GM23338 (cell line): ENCODE measurements at regions not wholly inside any gene's neighbourhood (a gene's known extent, or its start where the extent isn't known, plus 50 kb on each side); places are given as distances from the start of the nearest gene placed in this dataset.

ENCODE experiments used
- ATAC-seq: fragments of 200-7000 bp; cut with Tn5 transposase; 3 replicates; pipeline ENCODE4 v1.9.1; 2020
- DNase-seq: peaks from one replicate; pipeline ENCODE4 v3.0.0-alpha.2; 2015; ENCODE audit warnings: low spot score
- H2AFZ ChIP-seq: fragments of 200-600 bp; sonication (generic); 2 replicates; pipeline ENCODE4 v1.8.0; 2016; ENCODE audit warnings: antibody characterized with exemption, mild to moderate bottlenecking, moderate library complexity
- H3F3A ChIP-seq: fragments of 200-600 bp; sonication (generic); replicated peaks from 2 replicates; pipeline ENCODE4 v1.8.0; 2017; ENCODE audit warnings: antibody characterized with exemption, mixed run types, low read depth
- H3K27ac ChIP-seq: fragments of 200-600 bp; sonication (generic); 2 replicates; pipeline ENCODE4 v1.6.1; 2016; ENCODE audit warnings: low read depth
- H3K27me3 ChIP-seq: fragments of 200-600 bp; sonication (generic); 2 replicates; pipeline ENCODE4 v1.8.0; 2016; ENCODE audit warnings: mild to moderate bottlenecking, mixed run types, moderate library complexity; ENCODE audit not compliant: insufficient read depth
- H3K36me3 ChIP-seq: fragments of 200-600 bp; sonication (generic); 2 replicates; pipeline ENCODE4 v1.8.0; 2016; ENCODE audit warnings: mild to moderate bottlenecking; ENCODE audit not compliant: insufficient read depth
- H3K4me1 ChIP-seq: fragments of 200-600 bp; sonication (generic); 2 replicates; pipeline ENCODE4 v1.8.0; 2016; ENCODE audit warnings: mild to moderate bottlenecking, moderate library complexity; ENCODE audit not compliant: insufficient read depth
- H3K4me2 ChIP-seq: fragments of 200-600 bp; sonication (generic); 2 replicates; pipeline ENCODE4 v1.7.1; 2017; ENCODE audit warnings: mixed run types
- H3K4me3 ChIP-seq: fragments of 200-600 bp; sonication (generic); 2 replicates; pipeline ENCODE4 v1.6.1; 2016; ENCODE audit warnings: mixed run types
- H3K79me2 ChIP-seq: fragments of 200-600 bp; sonication (generic); replicated peaks from 2 replicates; pipeline ENCODE4 v1.8.0; 2017; ENCODE audit warnings: mild to moderate bottlenecking; ENCODE audit not compliant: insufficient read depth
- H3K9me2 ChIP-seq: fragments of 200-600 bp; sonication (generic); 2 replicates; pipeline ENCODE4 v1.8.0; 2017; ENCODE audit not compliant: insufficient read depth
- H4K20me1 ChIP-seq: fragments of 200-600 bp; sonication (generic); replicated peaks from 2 replicates; pipeline ENCODE4 v1.8.0; 2017; ENCODE audit warnings: mild to moderate bottlenecking; ENCODE audit not compliant: insufficient read depth
- H3K27ac Mint-ChIP-seq: 2 replicates; pipeline ENCODE4 v1.8.0; 2020; ENCODE audit warnings: inconsistent platforms, mild to moderate bottlenecking, moderate library complexity, mixed read lengths
- H3K27me3 Mint-ChIP-seq: 3 replicates; pipeline ENCODE4 v1.8.0; 2022; ENCODE audit warnings: low read depth, mild to moderate bottlenecking, moderate library complexity, mixed read lengths, inconsistent platforms; ENCODE audit not compliant: insufficient read depth, poor library complexity
- H3K36me3 Mint-ChIP-seq: 3 replicates; pipeline ENCODE4 v1.8.0; 2021; ENCODE audit warnings: low read depth, mild to moderate bottlenecking, inconsistent platforms, moderate library complexity, mixed read lengths
- H3K4me1 Mint-ChIP-seq: 3 replicates; pipeline ENCODE4 v1.8.0; 2020; ENCODE audit warnings: mild to moderate bottlenecking, inconsistent platforms, mixed read lengths
- H3K4me3 Mint-ChIP-seq: 3 replicates; pipeline ENCODE4 v1.8.0; 2021; ENCODE audit warnings: moderate library complexity, mild to moderate bottlenecking, inconsistent platforms, mixed read lengths
- H3K9me3 Mint-ChIP-seq: 3 replicates; pipeline ENCODE4 v1.8.0; 2020; ENCODE audit warnings: moderate library complexity, mild to moderate bottlenecking, inconsistent platforms, mixed read lengths
- CREB1 ChIP-seq: fragments of 250-450 bp; sonication (Bioruptor Pico); IDR thresholded peaks from 2 replicates; pipeline ENCODE4 v1.5.0; 2020; ENCODE audit warnings: low read depth, mild to moderate bottlenecking, moderate library complexity
- CTCF ChIP-seq, 2 experiments: fragments of 200-600 bp in 1 of 2; sonication (generic) in 1 of 2; conservative IDR thresholded peaks; 2 replicates each; pipeline versions ENCODE4 v1.5.1 to v1.6.1; 2016 to 2017; ENCODE audit warnings: antibody characterized with exemption in 2 of 2, low read depth in 2 of 2, mild to moderate bottlenecking in 2 of 2, moderate library complexity in 1 of 2
- ETS1 ChIP-seq: IDR thresholded peaks from 2 replicates; pipeline ENCODE4 v1.6.1; 2016; ENCODE audit warnings: antibody characterized with exemption
- EZH2 ChIP-seq: fragments of 200-600 bp; sonication (generic); IDR thresholded peaks from one replicate; pipeline ENCODE4 v1.8.0; 2017; ENCODE audit warnings: antibody characterized with exemption, mild to moderate bottlenecking, low read depth; ENCODE audit not compliant: unreplicated experiment
- EZH2phosphoT487 ChIP-seq: fragments of 200-600 bp; sonication (generic); IDR thresholded peaks from one replicate; pipeline ENCODE4 v1.8.1; 2018; ENCODE audit warnings: antibody characterized with exemption; ENCODE audit not compliant: unreplicated experiment
- JUNB ChIP-seq: IDR thresholded peaks from one replicate; pipeline ENCODE4 v1.6.1; 2016; ENCODE audit warnings: antibody characterized with exemption; ENCODE audit not compliant: unreplicated experiment
- POLR2AphosphoS5 ChIP-seq: IDR thresholded peaks from 2 replicates; pipeline ENCODE4 v1.6.1; 2016; ENCODE audit warnings: antibody characterized with exemption, low read depth
- STAT1 ChIP-seq: IDR thresholded peaks from one replicate; pipeline ENCODE4 v1.6.1; 2016; ENCODE audit warnings: antibody characterized with exemption; ENCODE audit not compliant: unreplicated experiment
- ZNF114 ChIP-seq: fragments of 250-450 bp; sonication (Bioruptor Pico); IDR thresholded peaks from 2 replicates; pipeline ENCODE4 v1.5.0; 2020; ENCODE audit warnings: mild to moderate bottlenecking, moderate library complexity
- ZNF331 ChIP-seq: fragments of 250-450 bp; sonication (Bioruptor Pico); IDR thresholded peaks from 2 replicates; pipeline ENCODE4 v1.5.0; 2020; ENCODE audit warnings: low read depth, mild to moderate bottlenecking, moderate library complexity
- ZNF462 ChIP-seq: fragments of 250-450 bp; sonication (Bioruptor Pico); IDR thresholded peaks from 2 replicates; pipeline ENCODE4 v1.5.0; 2020; ENCODE audit warnings: mild to moderate bottlenecking, moderate library complexity

GRCh38 chrX:16445166-16445752 lies 204.7 kb upstream of the S100G start:
- no peaks in the 10 kb centered on the region for H3F3A ChIP-seq
- no peak overlapping the region for H3K4me2 ChIP-seq
- peak; percentile 60 for DNase-seq
- H2AFZ ChIP-seq, result no peak overlapping the region
- H4K20me1 ChIP-seq, result no peaks in the 10 kb centered on the region
- no peak overlapping the region for H3K4me3 ChIP-seq
- no peak overlapping the region for H3K4me3 Mint-ChIP-seq
- H3K4me1 Mint-ChIP-seq, result peaks cover 14% of the 10 kb centered on the region
- H3K27me3 Mint-ChIP-seq, result peaks cover 1% of the 10 kb centered on the region
- no peaks in the 10 kb centered on the region for H3K79me2 ChIP-seq
- no peaks in the 10 kb centered on the region for H3K27me3 ChIP-seq
- peaks cover 7% of the 10 kb centered on the region for H3K4me1 ChIP-seq
- H3K27ac ChIP-seq, result no peak overlapping the region
- H3K36me3 Mint-ChIP-seq, result peaks cover 14% of the 10 kb centered on the region
- peaks cover 5% of the 10 kb centered on the region; the same call in 1 of the 3 replicates for H3K9me3 Mint-ChIP-seq
- ATAC-seq, result peak; percentile 73
- no peaks in the 10 kb centered on the region for H3K36me3 ChIP-seq
- H3K27ac Mint-ChIP-seq, result peak overlapping the region; percentile 33; the same call in 1 of the 2 replicates
- peaks cover 4% of the 10 kb centered on the region; the same call in 1 of the 2 replicates for H3K9me2 ChIP-seq
- TF ChIP-seq CTCF (conservative IDR thresholded peaks at IDR 0.05; ENCODE audit: low read depth in 2 of 2), result peak; percentile 70 to 73
- no peak for TF ChIP-seq CREB1 (CRISPR knock-in tag)

- Histone ChIP-seq H3K9me2 (peaks cover 4% of the 10 kb centered on the region; the same call in 1 of the 2 replicates), H3K27ac (no peak overlapping the region), H3K36me3 (no peaks in the 10 kb centered on the region), H3K4me1 (peaks cover 4% of the 10 kb centered on the region), H2AFZ (no peak overlapping the region), H3F3A (no peaks in the 10 kb centered on the region), H3K4me2 (no peak overlapping the region), H4K20me1 (no peaks in the 10 kb centered on the region), H3K4me3 (no peak overlapping the region), H3K79me2 (no peaks in the 10 kb centered on the region), H3K27me3 (no peaks in the 10 kb centered on the region)
- DNase-seq (no peak), ATAC-seq (no peak)
- H3K4me1 Mint-ChIP-seq, result peaks cover 13% of the 10 kb centered on the region
- H3K9me3 Mint-ChIP-seq, result peaks cover 5% of the 10 kb centered on the region
- TF ChIP-seq EZH2 (no peak), ETS1 (no peak), STAT1 (no peak), ZNF331 (no peak), ZNF114 (CRISPR knock-in tag) (no peak), CREB1 (CRISPR knock-in tag) (no peak), POLR2AphosphoS5 (no peak), ZNF462 (no peak), EZH2phosphoT487 (no peak), JUNB (no peak)
- H3K36me3 Mint-ChIP-seq, result peaks cover 20% of the 10 kb centered on the region
- H3K27ac Mint-ChIP-seq, result no peak overlapping the region; the same call in 1 of the 2 replicates
- no peak overlapping the region for H3K4me3 Mint-ChIP-seq
- no peaks in the 10 kb centered on the region for H3K27me3 Mint-ChIP-seq
Measured at GRCh38 chrX:16451334-16451733, 198.6 kb upstream of the S100G start.
